Lower leg skin (tissue), 3 donors: ENCODE measurements at regions not wholly inside any gene's neighbourhood (a gene's known extent, or its start where the extent isn't known, plus 50 kb on each side); places are given as distances from the start of the nearest gene placed in this dataset.

ENCODE experiments used
- POLR2A ChIP-seq, 2 donors: fragments of 450-650 bp; IDR thresholded peaks; one replicate each; pipeline ENCODE4 v1.6.1; 2016 to 2017; ENCODE audit warnings: antibody characterized with exemption in 2 of 2, mild to moderate bottlenecking in 1 of 2, moderate library complexity in 1 of 2
- TF ChIP-seq, protein P1 (sequence below), 3 donors: fragments of 450-650 bp; IDR thresholded peaks; one replicate each; pipeline ENCODE4 v1.5.1; 2016; ENCODE audit warnings: antibody characterized with exemption in 3 of 3, mild to moderate bottlenecking in 3 of 3, moderate library complexity in 2 of 3

DNA sequence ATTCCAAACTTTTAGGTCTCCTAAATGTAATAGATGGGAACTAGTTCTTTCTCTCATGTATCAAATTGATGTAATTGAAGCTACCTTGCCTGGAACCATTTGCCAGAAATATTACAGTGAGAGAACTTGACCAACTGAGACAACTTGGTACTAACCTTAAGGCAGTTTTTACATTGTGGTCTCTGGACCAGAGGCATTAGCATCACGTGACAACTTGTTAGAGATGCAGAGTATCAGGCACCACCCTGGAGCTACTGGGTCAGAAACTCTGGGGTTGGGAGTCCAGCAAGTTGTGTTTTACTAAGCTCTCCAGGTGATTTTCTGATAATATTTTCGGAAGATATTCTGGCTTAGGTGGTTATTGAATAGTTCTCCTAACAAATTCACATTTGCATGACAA is 982.1 kb upstream of the SLC35B3 start:
- TF ChIP-seq, protein P1, sequence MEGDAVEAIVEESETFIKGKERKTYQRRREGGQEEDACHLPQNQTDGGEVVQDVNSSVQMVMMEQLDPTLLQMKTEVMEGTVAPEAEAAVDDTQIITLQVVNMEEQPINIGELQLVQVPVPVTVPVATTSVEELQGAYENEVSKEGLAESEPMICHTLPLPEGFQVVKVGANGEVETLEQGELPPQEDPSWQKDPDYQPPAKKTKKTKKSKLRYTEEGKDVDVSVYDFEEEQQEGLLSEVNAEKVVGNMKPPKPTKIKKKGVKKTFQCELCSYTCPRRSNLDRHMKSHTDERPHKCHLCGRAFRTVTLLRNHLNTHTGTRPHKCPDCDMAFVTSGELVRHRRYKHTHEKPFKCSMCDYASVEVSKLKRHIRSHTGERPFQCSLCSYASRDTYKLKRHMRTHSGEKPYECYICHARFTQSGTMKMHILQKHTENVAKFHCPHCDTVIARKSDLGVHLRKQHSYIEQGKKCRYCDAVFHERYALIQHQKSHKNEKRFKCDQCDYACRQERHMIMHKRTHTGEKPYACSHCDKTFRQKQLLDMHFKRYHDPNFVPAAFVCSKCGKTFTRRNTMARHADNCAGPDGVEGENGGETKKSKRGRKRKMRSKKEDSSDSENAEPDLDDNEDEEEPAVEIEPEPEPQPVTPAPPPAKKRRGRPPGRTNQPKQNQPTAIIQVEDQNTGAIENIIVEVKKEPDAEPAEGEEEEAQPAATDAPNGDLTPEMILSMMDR (IDR thresholded peaks at IDR 0.05): no peak
- no peak for TF ChIP-seq POLR2A (IDR thresholded peaks at IDR 0.05)
